Left ventricle myocardium inferior (tissue), 1 donor: ENCODE measurements at regions not wholly inside any gene's neighbourhood (a gene's known extent, or its start where the extent isn't known, plus 50 kb on each side); places are given as distances from the start of the nearest gene placed in this dataset.

Experiments
- DNase-seq: peaks from one replicate; pipeline ENCODE4 v3.0.0-alpha.2; 2020
- H3K27ac ChIP-seq: fragments of 200-600 bp; replicated peaks from 2 replicates; pipeline ENCODE4 v1.8.0; 2021
- H3K27me3 ChIP-seq: fragments of 200-600 bp; 2 replicates; pipeline ENCODE4 v1.8.0; 2021; ENCODE audit warnings: low read depth
- H3K36me3 ChIP-seq: fragments of 200-600 bp; 2 replicates; pipeline ENCODE4 v1.8.0; 2021
- H3K4me1 ChIP-seq: fragments of 200-600 bp; 2 replicates; pipeline ENCODE4 v1.8.0; 2021
- H3K4me3 ChIP-seq: fragments of 200-600 bp; 2 replicates; pipeline ENCODE4 v1.8.0; 2021; ENCODE audit warnings: mild to moderate bottlenecking, moderate library complexity
- H3K9me3 ChIP-seq: fragments of 200-600 bp; replicated peaks from 2 replicates; pipeline ENCODE4 v1.8.0; 2021
- intact Hi-C: fragments of 100-400 bp; cut with micrococcal nuclease; formaldehyde crosslinking; loops from one replicate; pipeline ENCODE4 v1.11.0; 2022
- TF ChIP-seq, protein P1 (sequence below): fragments of 200-600 bp; IDR thresholded peaks from 2 replicates; pipeline ENCODE4 v1.8.0; 2021; ENCODE audit warnings: antibody characterized with exemption, mild to moderate bottlenecking, borderline replicate concordance
- donor health status: DM: no; HTN: yes; CAD: no; lungs with severe emphysema.

DNA sequence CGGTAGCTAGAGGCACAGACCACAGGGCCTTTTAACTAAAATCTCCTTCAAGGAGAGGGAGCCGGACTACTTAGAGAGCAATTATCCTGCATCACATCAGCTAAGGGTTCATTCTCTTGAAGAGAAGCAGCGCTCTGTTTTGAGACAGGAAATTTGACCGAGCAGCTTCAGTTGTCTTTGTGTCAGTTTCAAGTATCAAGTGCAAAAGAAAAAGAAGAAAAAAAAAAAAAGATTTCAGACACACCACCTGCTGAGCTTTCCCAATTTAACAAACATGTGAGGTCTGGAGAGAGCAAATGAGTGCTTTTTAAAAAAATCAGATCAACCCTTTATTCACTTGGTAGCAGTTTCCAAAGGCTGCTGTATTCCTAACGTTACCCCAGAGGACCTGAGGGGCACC, 273.5 kb upstream of the POU3F2 start:
- Histone ChIP-seq H3K27ac (no peak overlapping the region), H3K27me3 (no peaks in the 10 kb centered on the region), H3K36me3 (no peaks in the 10 kb centered on the region), H3K4me1 (no peaks in the 10 kb centered on the region), H3K4me3 (no peak overlapping the region), H3K9me3 (no peaks in the 10 kb centered on the region)
- TF ChIP-seq, protein P1, sequence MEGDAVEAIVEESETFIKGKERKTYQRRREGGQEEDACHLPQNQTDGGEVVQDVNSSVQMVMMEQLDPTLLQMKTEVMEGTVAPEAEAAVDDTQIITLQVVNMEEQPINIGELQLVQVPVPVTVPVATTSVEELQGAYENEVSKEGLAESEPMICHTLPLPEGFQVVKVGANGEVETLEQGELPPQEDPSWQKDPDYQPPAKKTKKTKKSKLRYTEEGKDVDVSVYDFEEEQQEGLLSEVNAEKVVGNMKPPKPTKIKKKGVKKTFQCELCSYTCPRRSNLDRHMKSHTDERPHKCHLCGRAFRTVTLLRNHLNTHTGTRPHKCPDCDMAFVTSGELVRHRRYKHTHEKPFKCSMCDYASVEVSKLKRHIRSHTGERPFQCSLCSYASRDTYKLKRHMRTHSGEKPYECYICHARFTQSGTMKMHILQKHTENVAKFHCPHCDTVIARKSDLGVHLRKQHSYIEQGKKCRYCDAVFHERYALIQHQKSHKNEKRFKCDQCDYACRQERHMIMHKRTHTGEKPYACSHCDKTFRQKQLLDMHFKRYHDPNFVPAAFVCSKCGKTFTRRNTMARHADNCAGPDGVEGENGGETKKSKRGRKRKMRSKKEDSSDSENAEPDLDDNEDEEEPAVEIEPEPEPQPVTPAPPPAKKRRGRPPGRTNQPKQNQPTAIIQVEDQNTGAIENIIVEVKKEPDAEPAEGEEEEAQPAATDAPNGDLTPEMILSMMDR = no peak
- no peak for DNase-seq
- intact Hi-C loops = no loop called here

DNA sequence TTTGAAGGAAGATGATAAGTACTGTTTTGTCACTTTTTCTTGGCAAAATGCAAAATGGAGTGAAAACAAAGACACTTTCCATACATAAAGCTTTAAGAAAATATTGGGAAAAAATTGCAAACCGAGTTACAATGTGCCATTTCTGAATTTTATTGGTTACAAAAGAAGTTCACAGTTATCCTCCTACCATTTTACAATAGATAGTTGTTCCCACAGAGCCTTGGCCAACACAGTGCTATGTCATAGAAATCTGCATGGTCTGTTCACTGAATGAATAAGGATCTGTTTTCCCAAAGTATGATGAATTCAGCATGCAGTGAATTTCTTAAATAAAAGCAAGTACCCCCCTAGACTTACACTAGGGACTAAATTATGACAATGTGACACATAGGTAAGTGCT, 268.2 kb upstream of the POU3F2 start:
- H3K27me3 ChIP-seq = no peaks in the 10 kb centered on the region
- H3K4me3 ChIP-seq = no peak overlapping the region
- no peak overlapping the region for H3K27ac ChIP-seq
- intact Hi-C loops = no loop called here
- H3K36me3 ChIP-seq = no peaks in the 10 kb centered on the region
- no peak for DNase-seq
- H3K9me3 ChIP-seq = no peaks in the 10 kb centered on the region
- H3K4me1 ChIP-seq = no peaks in the 10 kb centered on the region
- TF ChIP-seq, protein P1 = no peak

DNA sequence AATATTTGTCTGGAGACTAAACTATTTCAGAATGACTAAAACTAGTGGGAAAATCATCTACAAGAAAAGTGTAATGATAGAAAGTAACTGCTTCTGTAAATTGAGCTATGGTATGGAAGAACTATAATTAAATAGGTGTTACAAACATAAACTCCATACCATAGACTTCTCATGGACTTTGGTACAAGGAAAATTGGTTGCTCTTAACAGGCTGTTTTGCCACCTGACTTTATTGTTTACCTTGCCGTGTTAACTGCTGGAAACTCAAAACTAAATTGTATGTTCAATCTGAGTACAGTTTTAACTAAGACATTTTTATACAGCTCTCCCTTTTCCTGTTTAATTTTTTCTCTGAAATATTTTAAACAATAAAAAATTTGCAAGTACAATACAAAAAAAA, 261.8 kb upstream of the POU3F2 start:
- TF ChIP-seq, protein P1 = no peak
- Histone ChIP-seq H3K36me3 (no peaks in the 10 kb centered on the region), H3K9me3 (no peaks in the 10 kb centered on the region), H3K4me3 (no peak overlapping the region), H3K27me3 (no peaks in the 10 kb centered on the region), H3K27ac (no peak overlapping the region), H3K4me1 (peaks cover 3% of the 10 kb centered on the region)
- intact Hi-C loops = no loop called here
- no peak for DNase-seq

- intact Hi-C loops = no loop called here
- no peak overlapping the region for H3K4me3 ChIP-seq
- no peaks in the 10 kb centered on the region for H3K9me3 ChIP-seq
- no peaks in the 10 kb centered on the region for H3K27me3 ChIP-seq
- DNase-seq = no peak
- H3K4me1 ChIP-seq = peaks cover 3% of the 10 kb centered on the region
- no peaks in the 10 kb centered on the region for H3K36me3 ChIP-seq
- no peak overlapping the region for H3K27ac ChIP-seq
- TF ChIP-seq, protein P1 = no peak
Observed at GRCh38 chr6:98574984-98575383, 259.4 kb upstream of the POU3F2 start.

GRCh38 chr6:98576791-98577190, 257.6 kb upstream of the POU3F2 start:
- no peaks in the 10 kb centered on the region for H3K36me3 ChIP-seq
- no peak overlapping the region for H3K27ac ChIP-seq
- DNase-seq = no peak
- no peaks in the 10 kb centered on the region for H3K27me3 ChIP-seq
- no peak overlapping the region for H3K4me3 ChIP-seq
- H3K9me3 ChIP-seq = no peaks in the 10 kb centered on the region
- intact Hi-C loops = no loop called here
- H3K4me1 ChIP-seq = peaks cover 3% of the 10 kb centered on the region
- TF ChIP-seq, protein P1 = no peak

DNA sequence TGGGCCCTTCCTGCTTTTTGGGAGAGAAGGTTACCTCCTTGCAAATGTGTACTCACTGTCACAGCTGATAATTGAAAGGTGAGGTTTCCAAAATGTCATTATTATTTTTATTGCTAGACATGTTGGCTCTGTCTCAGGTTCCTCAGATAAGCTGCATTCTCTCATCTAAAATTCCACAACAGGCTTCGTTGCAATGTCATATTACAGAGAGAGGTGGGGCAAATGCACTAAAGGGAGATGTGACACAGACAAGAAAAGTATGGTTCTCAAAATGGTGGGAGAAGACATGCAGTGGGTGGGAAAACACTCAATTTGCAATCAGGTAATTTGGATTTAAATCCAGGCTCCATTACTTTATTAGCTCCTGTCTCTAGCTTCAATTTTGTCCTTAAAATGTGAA, 256.4 kb upstream of the POU3F2 start:
- Histone ChIP-seq H3K9me3 (no peaks in the 10 kb centered on the region), H3K4me3 (no peak overlapping the region), H3K27me3 (no peaks in the 10 kb centered on the region), H3K4me1 (peaks cover 3% of the 10 kb centered on the region), H3K36me3 (no peaks in the 10 kb centered on the region), H3K27ac (no peak overlapping the region)
- TF ChIP-seq, protein P1 = no peak
- DNase-seq = no peak
- intact Hi-C loops = no loop called here
